PC-9 (cell line): ENCODE measurements at regions not wholly inside any gene's neighbourhood (a gene's known extent, or its start where the extent isn't known, plus 50 kb on each side); places are given as distances from the start of the nearest gene placed in this dataset.

Experiments
- EZH2 ChIP-seq: fragments of 200-600 bp; sonication (generic); IDR thresholded peaks from 2 replicates; pipeline ENCODE4 v1.8.0; 2017; ENCODE audit warnings: antibody characterized with exemption, low read depth
- TF ChIP-seq, protein P1 (sequence below): fragments of 200-600 bp; sonication (generic); conservative IDR thresholded peaks from 2 replicates; pipeline ENCODE4 v1.6.1; 2017; ENCODE audit warnings: mixed run types, antibody characterized with exemption, mild to moderate bottlenecking, moderate library complexity

DNA sequence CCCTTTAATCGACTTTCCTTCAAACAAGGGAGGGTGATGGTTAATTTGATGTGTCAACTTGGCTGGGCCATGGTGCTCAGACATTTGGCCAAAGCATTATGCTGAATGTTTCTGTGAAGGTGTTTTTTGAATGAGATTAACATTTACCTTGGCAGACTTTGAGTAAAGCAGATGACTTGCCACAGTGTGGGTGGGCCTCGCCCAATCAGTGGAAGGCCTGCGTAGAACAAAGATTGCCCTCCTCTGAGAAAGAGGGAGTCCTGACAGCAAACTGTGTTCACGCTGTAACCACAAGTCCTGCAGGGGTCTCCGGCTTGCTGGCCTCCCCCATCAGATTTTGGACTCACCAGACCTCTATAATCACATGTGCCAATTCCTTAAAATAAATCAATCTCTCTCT lies 118.7 kb downstream of the SOX9 start:
- TF ChIP-seq, protein P1, sequence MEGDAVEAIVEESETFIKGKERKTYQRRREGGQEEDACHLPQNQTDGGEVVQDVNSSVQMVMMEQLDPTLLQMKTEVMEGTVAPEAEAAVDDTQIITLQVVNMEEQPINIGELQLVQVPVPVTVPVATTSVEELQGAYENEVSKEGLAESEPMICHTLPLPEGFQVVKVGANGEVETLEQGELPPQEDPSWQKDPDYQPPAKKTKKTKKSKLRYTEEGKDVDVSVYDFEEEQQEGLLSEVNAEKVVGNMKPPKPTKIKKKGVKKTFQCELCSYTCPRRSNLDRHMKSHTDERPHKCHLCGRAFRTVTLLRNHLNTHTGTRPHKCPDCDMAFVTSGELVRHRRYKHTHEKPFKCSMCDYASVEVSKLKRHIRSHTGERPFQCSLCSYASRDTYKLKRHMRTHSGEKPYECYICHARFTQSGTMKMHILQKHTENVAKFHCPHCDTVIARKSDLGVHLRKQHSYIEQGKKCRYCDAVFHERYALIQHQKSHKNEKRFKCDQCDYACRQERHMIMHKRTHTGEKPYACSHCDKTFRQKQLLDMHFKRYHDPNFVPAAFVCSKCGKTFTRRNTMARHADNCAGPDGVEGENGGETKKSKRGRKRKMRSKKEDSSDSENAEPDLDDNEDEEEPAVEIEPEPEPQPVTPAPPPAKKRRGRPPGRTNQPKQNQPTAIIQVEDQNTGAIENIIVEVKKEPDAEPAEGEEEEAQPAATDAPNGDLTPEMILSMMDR, result no peak
- TF ChIP-seq EZH2, result no peak
